IMR-90 (cell line): ENCODE measurements at regions not wholly inside any gene's neighbourhood (a gene's known extent, or its start where the extent isn't known, plus 50 kb on each side); places are given as distances from the start of the nearest gene placed in this dataset.

Experiments used
- POLR2A ChIP-seq: IDR thresholded peaks from 2 replicates; pipeline ENCODE4 v1.6.1; 2012; ENCODE audit warnings: mild to moderate bottlenecking, low read depth, low read length
- RFX5 ChIP-seq: IDR thresholded peaks from 2 replicates; pipeline ENCODE4 v1.8.0; 2012; ENCODE audit warnings: low read depth, mild to moderate bottlenecking, low read length, moderate library complexity
- USF2 ChIP-seq: fragments of 150-350 bp; IDR thresholded peaks from 2 replicates; pipeline ENCODE4 v1.6.1; 2017; ENCODE audit warnings: mild to moderate bottlenecking, antibody characterized with exemption, low read length, low read depth
- TF ChIP-seq, protein P1 (sequence below): conservative IDR thresholded peaks from 2 replicates; pipeline ENCODE4 v1.5.1; 2012; ENCODE audit warnings: mild to moderate bottlenecking, low read depth, low read length, improper control_type of control experiment

DNA sequence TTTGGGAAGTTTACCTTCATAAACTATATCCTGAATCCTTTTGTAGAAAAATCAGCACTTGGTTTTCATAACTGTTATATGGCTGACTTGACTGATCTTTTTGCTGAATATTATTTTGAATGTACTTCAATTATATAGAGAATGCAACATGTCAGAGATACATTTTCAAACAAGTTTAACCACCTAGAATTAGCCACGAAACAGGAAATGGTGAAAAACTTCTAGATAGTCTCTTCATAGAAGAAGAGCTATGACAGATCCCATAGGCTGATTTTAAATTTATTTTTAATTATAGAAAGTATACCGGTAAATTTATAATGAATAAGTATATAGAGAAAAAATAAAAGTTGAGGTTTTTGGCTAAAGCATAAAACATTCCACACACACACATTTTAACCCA lies 436.8 kb upstream of the DPPA4 start:
- TF ChIP-seq POLR2A (no peak), USF2 (no peak), RFX5 (no peak)
- TF ChIP-seq, protein P1, sequence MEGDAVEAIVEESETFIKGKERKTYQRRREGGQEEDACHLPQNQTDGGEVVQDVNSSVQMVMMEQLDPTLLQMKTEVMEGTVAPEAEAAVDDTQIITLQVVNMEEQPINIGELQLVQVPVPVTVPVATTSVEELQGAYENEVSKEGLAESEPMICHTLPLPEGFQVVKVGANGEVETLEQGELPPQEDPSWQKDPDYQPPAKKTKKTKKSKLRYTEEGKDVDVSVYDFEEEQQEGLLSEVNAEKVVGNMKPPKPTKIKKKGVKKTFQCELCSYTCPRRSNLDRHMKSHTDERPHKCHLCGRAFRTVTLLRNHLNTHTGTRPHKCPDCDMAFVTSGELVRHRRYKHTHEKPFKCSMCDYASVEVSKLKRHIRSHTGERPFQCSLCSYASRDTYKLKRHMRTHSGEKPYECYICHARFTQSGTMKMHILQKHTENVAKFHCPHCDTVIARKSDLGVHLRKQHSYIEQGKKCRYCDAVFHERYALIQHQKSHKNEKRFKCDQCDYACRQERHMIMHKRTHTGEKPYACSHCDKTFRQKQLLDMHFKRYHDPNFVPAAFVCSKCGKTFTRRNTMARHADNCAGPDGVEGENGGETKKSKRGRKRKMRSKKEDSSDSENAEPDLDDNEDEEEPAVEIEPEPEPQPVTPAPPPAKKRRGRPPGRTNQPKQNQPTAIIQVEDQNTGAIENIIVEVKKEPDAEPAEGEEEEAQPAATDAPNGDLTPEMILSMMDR, result no peak
